B cell (primary cell): ENCODE measurements at regions not wholly inside any gene's neighbourhood (a gene's known extent, or its start where the extent isn't known, plus 50 kb on each side); places are given as distances from the start of the nearest gene placed in this dataset.

Experiments used
- ATAC-seq: fragments of 200-7000 bp; cut with Tn5 transposase; one replicate; pipeline ENCODE4 v1.10.0; 2021; ENCODE audit warnings: low read depth, mild to moderate bottlenecking, moderate number of reproducible peaks, moderate library complexity
- CTCF ChIA-PET: fragments of 350-600 bp; sonication (Branson Sonifier 250); formaldehyde crosslinking; loops from one replicate; lab custom pipeline; 2021; ENCODE audit warnings: antibody characterized with exemption, inconsistent platforms; lab: Charles Lee
- POLR2A ChIA-PET: fragments of 350-600 bp; sonication (Branson Sonifier 250); formaldehyde crosslinking; loops from one replicate; lab custom pipeline; 2021; ENCODE audit warnings: antibody characterized with exemption; lab: Charles Lee
- DNase-seq: peaks from one replicate; pipeline ENCODE4 v3.0.0; 2013
- H2AFZ ChIP-seq: 2 replicates; pipeline ENCODE4 v1.6.1; 2012; ENCODE audit warnings: mild to moderate bottlenecking, low read depth, low read length; ENCODE audit not compliant: insufficient read depth, poor library complexity, severe bottlenecking
- H3K27ac ChIP-seq, 2 donors: 1 replicate in 1 of 2; 2 replicates in 1 of 2; pipeline ENCODE4 v1.5.1; 2012 to 2013; ENCODE audit warnings: low read length in 2 of 2, mild to moderate bottlenecking in 2 of 2, moderate library complexity in 1 of 2
- H3K27me3 ChIP-seq, 4 experiments: fragments of 200-600 bp in 1 of 4; sonication (generic) in 1 of 4; replicated peaks in 1 of 4; 1 replicate in 2 of 4; 2 replicates in 2 of 4; pipeline versions ENCODE4 v1.6.1 to v1.7.0; 2013 to 2016; ENCODE audit warnings: low read length in 3 of 4, mild to moderate bottlenecking in 2 of 4, mixed read lengths in 1 of 4, moderate library complexity in 1 of 4; ENCODE audit not compliant: insufficient read depth in 4 of 4, control insufficient read depth in 3 of 4; ENCODE audit errors: control extremely low read depth in 1 of 4
- H3K36me3 ChIP-seq, 2 experiments: replicated peaks in 1 of 2; 1 replicate in 1 of 2; 2 replicates in 1 of 2; pipeline versions ENCODE4 v1.6.1 to v1.7.1; 2013; ENCODE audit warnings: low read length in 1 of 2; ENCODE audit not compliant: insufficient read depth in 2 of 2, control insufficient read depth in 1 of 2; ENCODE audit errors: control extremely low read depth in 1 of 2, extremely low read depth in 1 of 2
- H3K4me1 ChIP-seq, 2 donors: fragments of 200-600 bp in 1 of 2; sonication (generic) in 1 of 2; 1 replicate in 1 of 2; 2 replicates in 1 of 2; pipeline versions ENCODE4 v1.5.1 to v1.6.1; 2013 to 2017; ENCODE audit warnings: low read length in 2 of 2; ENCODE audit not compliant: control insufficient read depth in 2 of 2, insufficient read depth in 2 of 2
- H3K4me2 ChIP-seq: replicated peaks from 2 replicates; pipeline ENCODE3; 2012; ENCODE audit warnings: mild to moderate bottlenecking, low read depth, low read length; ENCODE audit not compliant: poor library complexity, severe bottlenecking
- H3K4me3 ChIP-seq, 5 experiments: fragments of 200-600 bp in 1 of 5; sonication (generic) in 1 of 5; 1 replicate in 3 of 5; 2 replicates in 2 of 5; pipeline versions ENCODE4 v1.5.1 to v1.7.0; 2011 to 2016; ENCODE audit warnings: low read length in 4 of 5, mild to moderate bottlenecking in 4 of 5, low read depth in 2 of 5, control low read depth in 1 of 5, moderate library complexity in 1 of 5; ENCODE audit not compliant: insufficient read depth in 1 of 5; ENCODE audit errors: control extremely low read depth in 1 of 5, extremely low read depth in 1 of 5
- H3K79me2 ChIP-seq: fragments of 200-600 bp; sonication (generic); one replicate; pipeline ENCODE4 v1.6.0; 2016; ENCODE audit warnings: low read length; ENCODE audit not compliant: control insufficient read depth, insufficient read depth
- H3K9ac ChIP-seq: fragments of 200-600 bp; sonication (generic); 2 replicates; pipeline ENCODE4 v1.6.1; 2017; ENCODE audit warnings: mild to moderate bottlenecking, low read length, moderate library complexity
- H3K9me3 ChIP-seq, 3 donors: one replicate each; pipeline versions ENCODE4 v1.6.1 to v1.7.1; 2013; ENCODE audit warnings: low read length in 2 of 3; ENCODE audit not compliant: control insufficient read depth in 2 of 3, insufficient read depth in 1 of 3; ENCODE audit errors: control extremely low read depth in 1 of 3
- H4K20me1 ChIP-seq: 2 replicates; pipeline ENCODE4 v1.6.0; 2012; ENCODE audit warnings: mild to moderate bottlenecking, low read length; ENCODE audit not compliant: insufficient read depth, control insufficient read depth, poor library complexity, severe bottlenecking
- H3K27ac Mint-ChIP-seq: one replicate; pipeline ENCODE4 v1.8.0; 2021; ENCODE audit warnings: mixed read lengths
- H3K27me3 Mint-ChIP-seq: one replicate; pipeline ENCODE4 v1.8.0; 2021; ENCODE audit warnings: mixed read lengths
- H3K4me1 Mint-ChIP-seq: one replicate; pipeline ENCODE4 v1.8.0; 2021; ENCODE audit warnings: mixed read lengths
- H3K4me3 Mint-ChIP-seq: one replicate; pipeline ENCODE4 v1.8.0; 2021; ENCODE audit warnings: mixed read lengths
- H3K9me3 Mint-ChIP-seq: one replicate; pipeline ENCODE4 v1.8.0; 2022; ENCODE audit warnings: mixed read lengths; ENCODE audit not compliant: insufficient read depth
- EZH2 ChIP-seq: IDR thresholded peaks from 2 replicates; pipeline ENCODE4 v1.6.1; 2012; ENCODE audit warnings: borderline replicate concordance, low read depth, mild to moderate bottlenecking, moderate library complexity, low read length; ENCODE audit not compliant: insufficient read depth, poor library complexity, severe bottlenecking
- WGBS: methylation state at CpG from one replicate; pipeline ENCODE4 v1.1.5; 2013; ENCODE audit warnings: missing lambda C conversion rate; ENCODE audit not compliant: insufficient coverage; 5-methylcytosine and 5-hydroxymethylcytosine counted together
- intact Hi-C: fragments of 100-400 bp; cut with micrococcal nuclease; formaldehyde crosslinking; loops from one replicate; pipeline ENCODE4 v1.10.0; 2022
- TF ChIP-seq, protein P1 (sequence below): fragments of 200-600 bp; IDR thresholded peaks from one replicate; pipeline ENCODE4 v1.8.0; 2022; ENCODE audit warnings: antibody characterized with exemption, mild to moderate bottlenecking

DNA sequence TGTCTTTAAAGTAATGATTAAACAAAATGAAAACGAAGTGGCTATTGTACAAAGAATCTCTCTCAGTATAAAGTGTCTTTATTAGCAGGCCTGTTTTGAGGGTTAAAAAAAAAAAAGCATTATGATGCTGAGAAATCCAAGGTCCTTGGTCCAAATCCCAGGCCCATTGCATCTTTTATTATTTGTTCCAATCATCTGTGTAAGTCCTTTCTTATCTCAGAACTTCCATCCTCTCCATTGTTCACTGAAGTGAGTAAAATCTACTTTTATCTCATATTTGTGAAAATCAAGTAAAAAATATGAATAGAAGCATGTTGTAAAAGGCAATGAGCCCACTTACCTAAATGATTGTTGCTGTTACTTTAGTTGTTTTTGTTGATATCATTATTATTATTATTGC, 499.1 kb upstream of the JAG1 start:
- H3K36me3 ChIP-seq: no peaks in the 10 kb centered on the region
- H3K9me3 ChIP-seq: no peaks in the 10 kb centered on the region
- H3K4me2 ChIP-seq: no peak overlapping the region
- ATAC-seq (no peak), DNase-seq (no peak)
- no peak overlapping the region for H3K4me3 ChIP-seq
- Mint-ChIP-seq H3K4me3 (no peak overlapping the region), H3K27ac (no peak overlapping the region), H3K4me1 (no peaks in the 10 kb centered on the region), H3K9me3 (peaks cover 2% of the 10 kb centered on the region), H3K27me3 (no peaks in the 10 kb centered on the region)
- CTCF ChIA-PET: no interaction called here
- H3K79me2 ChIP-seq: no peaks in the 10 kb centered on the region
- no peak overlapping the region for H2AFZ ChIP-seq
- WGBS: no CpG with 5 or more reads among the region's 1 CpG
- H3K9ac ChIP-seq: no peak overlapping the region
- no peaks in the 10 kb centered on the region for H3K4me1 ChIP-seq
- no peak overlapping the region for H3K27ac ChIP-seq
- POLR2A ChIA-PET: no interaction called here
- intact Hi-C loops: no loop called here
- no peaks in the 10 kb centered on the region for H4K20me1 ChIP-seq
- TF ChIP-seq, protein P1, sequence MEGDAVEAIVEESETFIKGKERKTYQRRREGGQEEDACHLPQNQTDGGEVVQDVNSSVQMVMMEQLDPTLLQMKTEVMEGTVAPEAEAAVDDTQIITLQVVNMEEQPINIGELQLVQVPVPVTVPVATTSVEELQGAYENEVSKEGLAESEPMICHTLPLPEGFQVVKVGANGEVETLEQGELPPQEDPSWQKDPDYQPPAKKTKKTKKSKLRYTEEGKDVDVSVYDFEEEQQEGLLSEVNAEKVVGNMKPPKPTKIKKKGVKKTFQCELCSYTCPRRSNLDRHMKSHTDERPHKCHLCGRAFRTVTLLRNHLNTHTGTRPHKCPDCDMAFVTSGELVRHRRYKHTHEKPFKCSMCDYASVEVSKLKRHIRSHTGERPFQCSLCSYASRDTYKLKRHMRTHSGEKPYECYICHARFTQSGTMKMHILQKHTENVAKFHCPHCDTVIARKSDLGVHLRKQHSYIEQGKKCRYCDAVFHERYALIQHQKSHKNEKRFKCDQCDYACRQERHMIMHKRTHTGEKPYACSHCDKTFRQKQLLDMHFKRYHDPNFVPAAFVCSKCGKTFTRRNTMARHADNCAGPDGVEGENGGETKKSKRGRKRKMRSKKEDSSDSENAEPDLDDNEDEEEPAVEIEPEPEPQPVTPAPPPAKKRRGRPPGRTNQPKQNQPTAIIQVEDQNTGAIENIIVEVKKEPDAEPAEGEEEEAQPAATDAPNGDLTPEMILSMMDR: no peak
- TF ChIP-seq EZH2: no peak
- H3K27me3 ChIP-seq: no peaks in the 10 kb centered on the region

DNA sequence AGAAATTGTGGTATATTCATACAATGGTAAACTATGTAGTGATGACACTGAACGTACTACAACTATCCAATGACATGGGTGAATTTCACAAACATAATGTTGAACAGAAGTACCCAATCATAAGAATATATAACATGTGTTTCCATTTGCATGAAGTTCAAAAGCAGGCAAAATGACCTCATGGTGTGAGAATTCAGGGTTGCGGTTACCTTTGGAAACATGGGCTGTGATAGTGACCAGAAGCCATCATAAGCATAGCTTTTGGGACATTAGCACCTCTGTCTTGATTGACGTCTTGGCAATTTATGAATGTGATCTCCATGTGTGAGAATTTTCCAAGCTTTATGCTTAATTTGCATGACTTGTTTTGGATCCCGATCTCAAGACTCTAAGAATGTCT, 500.1 kb upstream of the JAG1 start:
- no peaks in the 10 kb centered on the region for H3K9me3 ChIP-seq
- ATAC-seq (no peak), DNase-seq (no peak)
- H3K9ac ChIP-seq: no peak overlapping the region
- ChIA-PET POLR2A (no interaction called here), CTCF (no interaction called here)
- H3K27ac ChIP-seq: no peak overlapping the region
- WGBS: 100% methylated on average over 2 of the region's 4 CpGs
- no peak overlapping the region for H3K4me3 ChIP-seq
- no peak overlapping the region for H3K4me2 ChIP-seq
- intact Hi-C loops: no loop called here
- H3K79me2 ChIP-seq: no peaks in the 10 kb centered on the region
- no peaks in the 10 kb centered on the region for H4K20me1 ChIP-seq
- no peaks in the 10 kb centered on the region for H3K4me1 ChIP-seq
- H3K27ac Mint-ChIP-seq: no peak overlapping the region
- no peaks in the 10 kb centered on the region for H3K27me3 Mint-ChIP-seq
- no peak overlapping the region for H3K4me3 Mint-ChIP-seq
- no peaks in the 10 kb centered on the region for H3K4me1 Mint-ChIP-seq
- H3K9me3 Mint-ChIP-seq: peaks cover 2% of the 10 kb centered on the region
- H3K36me3 ChIP-seq: no peaks in the 10 kb centered on the region
- no peaks in the 10 kb centered on the region for H3K27me3 ChIP-seq
- TF ChIP-seq, protein P1: no peak
- no peak for TF ChIP-seq EZH2
- no peak overlapping the region for H2AFZ ChIP-seq
